Right ventricle myocardium inferior (tissue), 1 donor: ENCODE measurements at regions not wholly inside any gene's neighbourhood (a gene's known extent, or its start where the extent isn't known, plus 50 kb on each side); places are given as distances from the start of the nearest gene placed in this dataset.
A peak's percentile ranks its signal among the peaks of the same experiment; 100 is the strongest.

ENCODE experiments used
- ATAC-seq: fragments of 200-7000 bp; cut with Tn5 transposase; one replicate; pipeline ENCODE4 v1.9.1; 2020; ENCODE audit warnings: mild to moderate bottlenecking, moderate library complexity
- DNase-seq: peaks from one replicate; pipeline ENCODE4 v3.0.0; 2021; ENCODE audit errors: missing footprints
- intact Hi-C: fragments of 100-400 bp; cut with DNase I; formaldehyde crosslinking; loops from one replicate; pipeline ENCODE4 v1.11.0; 2022
- donor health status: DM: no; HTN: yes; CAD: no; lungs with severe emphysema.

- ATAC-seq (no peak), DNase-seq (no peak)
- intact Hi-C loops, result no loop called here
These were observed 139.0 kb upstream of the TNRC6C start for GRCh38 chr17:77819497-77819896.

- ATAC-seq (peak; percentile 56), DNase-seq (no peak)
These were observed 137.4 kb upstream of the TNRC6C start for GRCh38 chr17:77821114-77821513.

GRCh38 chr17:77822302-77823030, 136.0 kb upstream of the TNRC6C start:
- ATAC-seq, result peak; percentile 68
- intact Hi-C loops, result loop anchor here (5.0 kb wide), 1 partner anchor 280 kb away; no protein-coding TSS in a partner anchor
- DNase-seq, result no peak

More at GRCh38 chr17:77821114-77821513, 137.4 kb upstream of the TNRC6C start:
- intact Hi-C loops, result loop anchor here (5.0 kb wide), 1 partner anchor 279 kb away; no protein-coding TSS in a partner anchor

- ATAC-seq (no peak), DNase-seq (no peak)
- intact Hi-C loops, result loop anchor here (5.0 kb wide), 1 partner anchor 282 kb away; no protein-coding TSS in a partner anchor
These were observed 134.3 kb upstream of the TNRC6C start for GRCh38 chr17:77824102-77824779.

- DNase-seq (no peak), ATAC-seq (no peak)
- intact Hi-C loops, result loop anchor here (5.0 kb wide), 1 partner anchor 283 kb away; no protein-coding TSS in a partner anchor
These were observed 133.7 kb upstream of the TNRC6C start for GRCh38 chr17:77824780-77825280.

- ATAC-seq (no peak), DNase-seq (no peak)
- intact Hi-C loops, result no loop called here
These were observed 132.9 kb upstream of the TNRC6C start for GRCh38 chr17:77825621-77826020.

- intact Hi-C loops, result no loop called here
- ATAC-seq (no peak), DNase-seq (no peak)
These were observed 132.2 kb upstream of the TNRC6C start for GRCh38 chr17:77826132-77826873.

- DNase-seq, result no peak
- ATAC-seq, result no peak
- intact Hi-C loops, result no loop called here
These were observed 131.5 kb upstream of the TNRC6C start for GRCh38 chr17:77827039-77827438.

GRCh38 chr17:77827511-77827910, 131.0 kb upstream of the TNRC6C start:
- no peak for DNase-seq
- ATAC-seq, result no peak
- intact Hi-C loops, result no loop called here

- ATAC-seq (no peak), DNase-seq (no peak)
- intact Hi-C loops, result no loop called here
These were observed 129.6 kb upstream of the TNRC6C start for GRCh38 chr17:77828749-77829539.

- ATAC-seq, result peak; percentile 76
- intact Hi-C loops, result loop anchor here (2.0 to 5.0 kb wide), 2 partner anchors 51 to 127 kb away; partner anchors contain the start of gene TNRC6C
- no peak for DNase-seq
These were observed 128.4 kb upstream of the TNRC6C start for GRCh38 chr17:77829843-77830799.

GRCh38 chr17:77830816-77831473, 127.6 kb upstream of the TNRC6C start:
- no peak for ATAC-seq
- intact Hi-C loops, result loop anchor here (2.0 to 5.0 kb wide), 2 partner anchors 50 to 126 kb away; partner anchors contain the start of gene TNRC6C
- no peak for DNase-seq

- DNase-seq (no peak), ATAC-seq (no peak)
- intact Hi-C loops, result loop anchor here (2.0 to 5.0 kb wide), 2 partner anchors 49 to 126 kb away; partner anchors contain the start of gene TNRC6C
These were observed 126.9 kb upstream of the TNRC6C start for GRCh38 chr17:77831474-77832179.

GRCh38 chr17:77832180-77832560, 126.3 kb upstream of the TNRC6C start:
- intact Hi-C loops, result loop anchor here (5.0 kb wide), 1 partner anchor 125 kb away; the partner anchor contains the start of gene TNRC6C
- DNase-seq (no peak), ATAC-seq (no peak)

- DNase-seq, result no peak
- intact Hi-C loops, result loop anchor here (5.0 kb wide), 1 partner anchor 124 kb away; the partner anchor contains the start of gene TNRC6C
- ATAC-seq, result no peak
These were observed 124.7 kb upstream of the TNRC6C start for GRCh38 chr17:77833769-77834168.
